ENCODE measurements at regions not wholly inside any gene's neighbourhood (a gene's known extent, or its start where the extent isn't known, plus 50 kb on each side); places are given as distances from the start of the nearest gene placed in this dataset.
"Not testable (repeated sequence)": the region's sequence is repeated elsewhere in the genome, so short reads cannot be mapped to it uniquely, and the experiment has no call there.

- DNase-seq = no peak
- TF ChIP-seq GATA1 (IDR thresholded peaks at IDR 0.05; ENCODE audit: low read depth, low read length) (no peak), POLR2A (IDR thresholded peaks at IDR 0.05; ENCODE audit: low read length) (no peak)
Measured at GRCh38 chr2:198277181-198277580, 472.8 kb downstream of the PLCL1 start.

GRCh38 chr2:198273660-198274059, 469.3 kb downstream of the PLCL1 start:
- no peak for DNase-seq
- TF ChIP-seq POLR2A (IDR thresholded peaks at IDR 0.05; ENCODE audit: low read length) (no peak), GATA1 (IDR thresholded peaks at IDR 0.05; ENCODE audit: low read depth, low read length) (no peak)

- DNase-seq = not testable (repeated sequence)
Measured at GRCh38 chr2:198270157-198270556, 465.8 kb downstream of the PLCL1 start.

- DNase-seq = no peak
- no peak for TF ChIP-seq POLR2A (IDR thresholded peaks at IDR 0.05; ENCODE audit: low read length)
Measured at GRCh38 chr2:198268519-198268918, 464.1 kb downstream of the PLCL1 start.

GRCh38 chr2:198259496-198259895, 455.1 kb downstream of the PLCL1 start:
- DNase-seq = no peak
- TF ChIP-seq POLR2A (IDR thresholded peaks at IDR 0.05; ENCODE audit: low read length) (no peak), GATA1 (IDR thresholded peaks at IDR 0.05; ENCODE audit: low read depth, low read length) (no peak)

GRCh38 chr2:198254536-198255090, 450.2 kb downstream of the PLCL1 start:
- TF ChIP-seq GATA1 (IDR thresholded peaks at IDR 0.05; ENCODE audit: low read depth, low read length) = no peak
- TF ChIP-seq POLR2A (IDR thresholded peaks at IDR 0.05; ENCODE audit: low read length) = no peak
- no peak for DNase-seq

GRCh38 chr2:198253995-198254394, 449.6 kb downstream of the PLCL1 start:
- DNase-seq = no peak
- TF ChIP-seq POLR2A (IDR thresholded peaks at IDR 0.05; ENCODE audit: low read length) (no peak), GATA1 (IDR thresholded peaks at IDR 0.05; ENCODE audit: low read depth, low read length) (no peak)

- no peak for DNase-seq
- TF ChIP-seq POLR2A (IDR thresholded peaks at IDR 0.05; ENCODE audit: low read length) (no peak), GATA1 (IDR thresholded peaks at IDR 0.05; ENCODE audit: low read depth, low read length) (no peak)
Measured at GRCh38 chr2:198252472-198252871, 448.1 kb downstream of the PLCL1 start.

GRCh38 chr2:198242093-198242492, 437.7 kb downstream of the PLCL1 start:
- TF ChIP-seq GATA1 (IDR thresholded peaks at IDR 0.05; ENCODE audit: low read depth, low read length) (no peak), POLR2A (IDR thresholded peaks at IDR 0.05; ENCODE audit: low read length) (no peak)
- DNase-seq = no peak

GRCh38 chr2:198238429-198238828, 434.0 kb downstream of the PLCL1 start:
- DNase-seq = no peak
- TF ChIP-seq GATA1 (IDR thresholded peaks at IDR 0.05; ENCODE audit: low read depth, low read length) (no peak), POLR2A (IDR thresholded peaks at IDR 0.05; ENCODE audit: low read length) (no peak)

GRCh38 chr2:198236338-198236737, 431.9 kb downstream of the PLCL1 start:
- TF ChIP-seq GATA1 (IDR thresholded peaks at IDR 0.05; ENCODE audit: low read depth, low read length) (no peak), POLR2A (IDR thresholded peaks at IDR 0.05; ENCODE audit: low read length) (no peak)

GRCh38 chr2:198232281-198232680, 427.9 kb downstream of the PLCL1 start:
- no peak for DNase-seq
- TF ChIP-seq GATA1 (IDR thresholded peaks at IDR 0.05; ENCODE audit: low read depth, low read length) (no peak), POLR2A (IDR thresholded peaks at IDR 0.05; ENCODE audit: low read length) (no peak)

More at GRCh38 chr2:198236338-198236737, 431.9 kb downstream of the PLCL1 start:
- DNase-seq = no peak

GRCh38 chr2:198231562-198231961, 427.2 kb downstream of the PLCL1 start:
- TF ChIP-seq POLR2A (IDR thresholded peaks at IDR 0.05; ENCODE audit: low read length) (no peak), GATA1 (IDR thresholded peaks at IDR 0.05; ENCODE audit: low read depth, low read length) (no peak)
- no peak for DNase-seq

- DNase-seq = no peak
Measured at GRCh38 chr2:198220763-198221610, 416.6 kb downstream of the PLCL1 start.

GRCh38 chr2:198219292-198219691, 414.9 kb downstream of the PLCL1 start:
- DNase-seq = no peak
- no peak for TF ChIP-seq POLR2A (IDR thresholded peaks at IDR 0.05; ENCODE audit: low read length)

More at GRCh38 chr2:198220763-198221610, 416.6 kb downstream of the PLCL1 start:
- TF ChIP-seq GATA1 (IDR thresholded peaks at IDR 0.05; ENCODE audit: low read depth, low read length) (no peak), POLR2A (IDR thresholded peaks at IDR 0.05; ENCODE audit: low read length) (no peak)
